Neural progenitor cell (in vitro differentiated cells): ENCODE measurements at regions not wholly inside any gene's neighbourhood (a gene's known extent, or its start where the extent isn't known, plus 50 kb on each side); places are given as distances from the start of the nearest gene placed in this dataset.

Experiments used
- DNase-seq: peaks from one replicate; pipeline ENCODE4 v3.0.0-alpha.2; 2016; ENCODE audit warnings: low spot score
- H2AFZ ChIP-seq: fragments of 200-600 bp; sonication (generic); replicated peaks from 2 replicates; pipeline ENCODE4 v1.6.1; 2016; ENCODE audit warnings: antibody characterized with exemption
- H3F3A ChIP-seq: fragments of 200-600 bp; sonication (generic); 2 replicates; pipeline ENCODE4 v1.6.1; 2016; ENCODE audit warnings: antibody characterized with exemption, low read depth
- H3K27ac ChIP-seq: fragments of 200-600 bp; sonication (generic); 2 replicates; pipeline ENCODE4 v1.5.1; 2016; ENCODE audit warnings: mild to moderate bottlenecking
- H3K27me3 ChIP-seq: fragments of 200-600 bp; sonication (generic); 2 replicates; pipeline ENCODE4 v1.6.1; 2016; ENCODE audit warnings: mild to moderate bottlenecking, moderate library complexity
- H3K36me3 ChIP-seq: fragments of 200-600 bp; sonication (generic); 2 replicates; pipeline ENCODE4 v1.5.1; 2016
- H3K4me1 ChIP-seq: fragments of 200-600 bp; sonication (generic); 2 replicates; pipeline ENCODE4 v1.6.1; 2016; ENCODE audit warnings: mixed run types
- H3K4me2 ChIP-seq: fragments of 200-600 bp; sonication (generic); 2 replicates; pipeline ENCODE4 v1.6.1; 2016
- H3K4me3 ChIP-seq: fragments of 200-600 bp; sonication (generic); 2 replicates; pipeline ENCODE4 v1.5.1; 2016
- H3K79me2 ChIP-seq: fragments of 200-600 bp; sonication (generic); 2 replicates; pipeline ENCODE4 v1.6.1; 2016; ENCODE audit warnings: low read depth
- H3K9ac ChIP-seq: fragments of 200-600 bp; sonication (generic); 2 replicates; pipeline ENCODE4 v1.6.1; 2016
- H3K9me3 ChIP-seq: fragments of 200-600 bp; sonication (generic); 2 replicates; pipeline ENCODE4 v1.5.1; 2016; ENCODE audit warnings: low read depth
- H4K20me1 ChIP-seq: fragments of 200-600 bp; sonication (generic); 2 replicates; pipeline ENCODE4 v1.6.1; 2016; ENCODE audit warnings: low read depth
- H3K27ac Mint-ChIP-seq: 3 replicates; pipeline ENCODE4 v1.8.0; 2021; ENCODE audit warnings: mixed read lengths
- H3K27me3 Mint-ChIP-seq: 2 replicates; pipeline ENCODE4 v1.8.0; 2022; ENCODE audit warnings: low read depth, mild to moderate bottlenecking, inconsistent platforms, moderate library complexity, mixed read lengths; ENCODE audit not compliant: insufficient read depth
- H3K36me3 Mint-ChIP-seq: 3 replicates; pipeline ENCODE4 v1.8.0; 2021; ENCODE audit warnings: mixed read lengths
- H3K4me1 Mint-ChIP-seq: 3 replicates; pipeline ENCODE4 v1.8.0; 2021; ENCODE audit warnings: mixed read lengths
- H3K4me3 Mint-ChIP-seq: 3 replicates; pipeline ENCODE4 v1.8.0; 2021; ENCODE audit warnings: mild to moderate bottlenecking, moderate library complexity, mixed read lengths
- H3K9me3 Mint-ChIP-seq: 3 replicates; pipeline ENCODE4 v1.8.0; 2020; ENCODE audit warnings: mixed read lengths
- CTCF ChIP-seq: fragments of 200-600 bp; sonication (generic); IDR thresholded peaks from 2 replicates; pipeline ENCODE4 v1.5.1; 2017; ENCODE audit warnings: antibody characterized with exemption, mild to moderate bottlenecking
- EZH2 ChIP-seq: fragments of 200-600 bp; sonication (generic); IDR thresholded peaks from 2 replicates; pipeline ENCODE4 v1.6.1; 2017; ENCODE audit warnings: antibody characterized with exemption, mild to moderate bottlenecking, moderate library complexity
- EZH2phosphoT487 ChIP-seq: fragments of 200-600 bp; sonication (generic); IDR thresholded peaks from 2 replicates; pipeline ENCODE4 v1.6.1; 2017; ENCODE audit warnings: antibody characterized with exemption

- H3F3A ChIP-seq = no peaks in the 10 kb centered on the region
- H3K9me3 ChIP-seq = no peaks in the 10 kb centered on the region
- no peak overlapping the region for H3K4me3 Mint-ChIP-seq
- H3K9me3 Mint-ChIP-seq = no peaks in the 10 kb centered on the region
- H3K4me3 ChIP-seq = no peak overlapping the region
- no peak for DNase-seq
- no peaks in the 10 kb centered on the region for H3K4me1 Mint-ChIP-seq
- no peaks in the 10 kb centered on the region for H3K79me2 ChIP-seq
- H3K4me1 ChIP-seq = no peaks in the 10 kb centered on the region
- no peak overlapping the region for H3K27ac ChIP-seq
- H3K27me3 Mint-ChIP-seq = no peaks in the 10 kb centered on the region
- no peak overlapping the region for H3K4me2 ChIP-seq
- no peak overlapping the region for H3K9ac ChIP-seq
- no peaks in the 10 kb centered on the region for H3K36me3 Mint-ChIP-seq
- H3K27ac Mint-ChIP-seq = no peak overlapping the region
- no peak for TF ChIP-seq EZH2
- TF ChIP-seq CTCF = no peak
- TF ChIP-seq EZH2phosphoT487 = no peak
- no peaks in the 10 kb centered on the region for H3K36me3 ChIP-seq
- no peaks in the 10 kb centered on the region for H3K27me3 ChIP-seq
- no peak overlapping the region for H2AFZ ChIP-seq
- no peaks in the 10 kb centered on the region for H4K20me1 ChIP-seq
These were observed 793.5 kb upstream of the CADM2 start for GRCh38 chr3:84165328-84165727.

- no peaks in the 10 kb centered on the region for H3K4me1 ChIP-seq
- no peak for TF ChIP-seq EZH2
- no peak for TF ChIP-seq CTCF
- TF ChIP-seq EZH2phosphoT487 = no peak
- Mint-ChIP-seq H3K36me3 (no peaks in the 10 kb centered on the region), H3K27me3 (no peaks in the 10 kb centered on the region), H3K4me3 (no peak overlapping the region), H3K9me3 (no peaks in the 10 kb centered on the region), H3K27ac (no peak overlapping the region), H3K4me1 (no peaks in the 10 kb centered on the region)
- no peaks in the 10 kb centered on the region for H4K20me1 ChIP-seq
- DNase-seq = no peak
- H3K27ac ChIP-seq = no peak overlapping the region
- no peaks in the 10 kb centered on the region for H3K27me3 ChIP-seq
- no peaks in the 10 kb centered on the region for H3K9me3 ChIP-seq
- H3K4me3 ChIP-seq = no peak overlapping the region
- H3K4me2 ChIP-seq = no peak overlapping the region
- no peaks in the 10 kb centered on the region for H3K79me2 ChIP-seq
- peaks cover 10% of the 10 kb centered on the region for H3F3A ChIP-seq
- no peaks in the 10 kb centered on the region for H3K36me3 ChIP-seq
- H2AFZ ChIP-seq = no peak overlapping the region
- no peak overlapping the region for H3K9ac ChIP-seq
These were observed 783.3 kb upstream of the CADM2 start for GRCh38 chr3:84175449-84175848.

GRCh38 chr3:84184937-84185336 lies 773.9 kb upstream of the CADM2 start:
- Histone ChIP-seq H3K27ac (no peak overlapping the region), H3F3A (no peaks in the 10 kb centered on the region), H3K9ac (no peak overlapping the region), H3K4me2 (no peak overlapping the region), H4K20me1 (no peaks in the 10 kb centered on the region), H3K27me3 (no peaks in the 10 kb centered on the region), H3K4me1 (no peaks in the 10 kb centered on the region), H3K4me3 (no peak overlapping the region), H3K36me3 (no peaks in the 10 kb centered on the region), H2AFZ (no peak overlapping the region), H3K9me3 (no peaks in the 10 kb centered on the region), H3K79me2 (no peaks in the 10 kb centered on the region)
- Mint-ChIP-seq H3K4me3 (no peak overlapping the region), H3K4me1 (peaks cover 5% of the 10 kb centered on the region), H3K27ac (no peak overlapping the region), H3K36me3 (no peaks in the 10 kb centered on the region), H3K9me3 (peaks cover 3% of the 10 kb centered on the region), H3K27me3 (no peaks in the 10 kb centered on the region)
- no peak for DNase-seq
- no peak for TF ChIP-seq EZH2phosphoT487
- TF ChIP-seq CTCF = no peak
- TF ChIP-seq EZH2 = no peak

- Mint-ChIP-seq H3K27ac (no peak overlapping the region), H3K36me3 (no peaks in the 10 kb centered on the region), H3K9me3 (peaks cover 17% of the 10 kb centered on the region), H3K4me1 (no peaks in the 10 kb centered on the region), H3K4me3 (no peak overlapping the region), H3K27me3 (no peaks in the 10 kb centered on the region)
- no peak for TF ChIP-seq CTCF
- TF ChIP-seq EZH2phosphoT487 = no peak
- no peak for TF ChIP-seq EZH2
- H3K36me3 ChIP-seq = no peaks in the 10 kb centered on the region
- H3K27ac ChIP-seq = no peak overlapping the region
- no peak overlapping the region for H3K9ac ChIP-seq
- H3K9me3 ChIP-seq = no peaks in the 10 kb centered on the region
- H3K79me2 ChIP-seq = no peaks in the 10 kb centered on the region
- H3K4me2 ChIP-seq = no peak overlapping the region
- no peak overlapping the region for H2AFZ ChIP-seq
- H4K20me1 ChIP-seq = no peaks in the 10 kb centered on the region
- H3F3A ChIP-seq = no peaks in the 10 kb centered on the region
- H3K4me1 ChIP-seq = no peaks in the 10 kb centered on the region
- H3K4me3 ChIP-seq = no peak overlapping the region
- no peaks in the 10 kb centered on the region for H3K27me3 ChIP-seq
- no peak for DNase-seq
These were observed 764.8 kb upstream of the CADM2 start for GRCh38 chr3:84194029-84194428.
